ENCODE measurements at regions not wholly inside any gene's neighbourhood (a gene's known extent, or its start where the extent isn't known, plus 50 kb on each side); places are given as distances from the start of the nearest gene placed in this dataset.

DNA sequence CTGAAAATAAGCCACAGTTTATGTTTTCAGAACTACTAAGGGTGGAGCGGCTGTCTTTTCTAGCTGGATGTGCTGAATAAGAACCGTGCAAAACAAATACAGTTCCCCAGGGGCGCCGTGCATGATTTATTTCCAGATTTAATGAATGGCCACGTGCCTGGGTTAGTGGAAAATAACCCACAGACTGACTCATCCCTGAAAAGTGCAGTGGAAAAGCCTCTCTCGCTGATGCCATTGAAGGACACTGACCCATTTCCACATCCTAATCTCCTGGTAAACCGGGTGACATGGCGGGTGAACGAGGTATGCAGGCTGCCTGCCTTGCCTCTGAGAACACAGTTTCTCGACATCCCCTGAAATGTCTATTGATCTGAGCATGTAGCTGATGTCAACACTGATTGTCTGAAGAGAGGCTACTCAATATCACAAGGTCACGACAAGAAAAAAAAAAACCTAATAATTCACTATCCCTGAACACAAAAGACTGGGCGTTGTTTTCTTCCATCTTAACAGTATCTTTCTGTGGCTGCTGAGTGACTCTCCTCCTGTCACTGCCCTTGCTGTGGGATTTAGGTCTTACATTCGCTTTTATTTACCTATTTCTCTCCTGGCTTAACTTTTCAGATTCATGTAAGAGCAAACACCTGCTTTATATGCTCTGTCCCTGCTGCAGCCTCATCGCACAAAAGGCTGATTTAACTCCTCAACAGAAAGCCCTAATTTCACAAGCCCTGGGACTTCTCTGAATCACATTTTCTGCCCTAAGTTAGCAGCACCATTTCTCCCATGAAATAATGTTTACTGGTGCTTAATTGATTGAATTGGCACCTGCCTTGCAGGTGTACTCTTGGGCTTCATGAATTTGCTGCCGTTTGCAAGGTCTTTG is 76.9 kb upstream of the SCOC start:
- Histone ChIP-seq H3K27ac (no peak overlapping the region), H3K27me3 (no peaks in the 10 kb centered on the region), H3K4me1 (no peaks in the 10 kb centered on the region), H3K9me3 (no peaks in the 10 kb centered on the region), H3K4me3 (no peak overlapping the region), H3K36me3 (no peaks in the 10 kb centered on the region)
- DNase-seq: no peak
- TF ChIP-seq POLR2A (IDR thresholded peaks at IDR 0.05): no peak
- TF ChIP-seq, protein P1, sequence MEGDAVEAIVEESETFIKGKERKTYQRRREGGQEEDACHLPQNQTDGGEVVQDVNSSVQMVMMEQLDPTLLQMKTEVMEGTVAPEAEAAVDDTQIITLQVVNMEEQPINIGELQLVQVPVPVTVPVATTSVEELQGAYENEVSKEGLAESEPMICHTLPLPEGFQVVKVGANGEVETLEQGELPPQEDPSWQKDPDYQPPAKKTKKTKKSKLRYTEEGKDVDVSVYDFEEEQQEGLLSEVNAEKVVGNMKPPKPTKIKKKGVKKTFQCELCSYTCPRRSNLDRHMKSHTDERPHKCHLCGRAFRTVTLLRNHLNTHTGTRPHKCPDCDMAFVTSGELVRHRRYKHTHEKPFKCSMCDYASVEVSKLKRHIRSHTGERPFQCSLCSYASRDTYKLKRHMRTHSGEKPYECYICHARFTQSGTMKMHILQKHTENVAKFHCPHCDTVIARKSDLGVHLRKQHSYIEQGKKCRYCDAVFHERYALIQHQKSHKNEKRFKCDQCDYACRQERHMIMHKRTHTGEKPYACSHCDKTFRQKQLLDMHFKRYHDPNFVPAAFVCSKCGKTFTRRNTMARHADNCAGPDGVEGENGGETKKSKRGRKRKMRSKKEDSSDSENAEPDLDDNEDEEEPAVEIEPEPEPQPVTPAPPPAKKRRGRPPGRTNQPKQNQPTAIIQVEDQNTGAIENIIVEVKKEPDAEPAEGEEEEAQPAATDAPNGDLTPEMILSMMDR (IDR thresholded peaks at IDR 0.05): no peak
- intact Hi-C loops (cut with DNase I): no loop called here
- 33% methylated on average over 10 of the region's 15 CpGs for WGBS (ENCODE audit: insufficient coverage, low coverage, low lambda C conversion rate, missing lambda C conversion rate)
- ATAC-seq: peak in 3 of 4 donors; percentile 27 to 70 (median 31)

DNA sequence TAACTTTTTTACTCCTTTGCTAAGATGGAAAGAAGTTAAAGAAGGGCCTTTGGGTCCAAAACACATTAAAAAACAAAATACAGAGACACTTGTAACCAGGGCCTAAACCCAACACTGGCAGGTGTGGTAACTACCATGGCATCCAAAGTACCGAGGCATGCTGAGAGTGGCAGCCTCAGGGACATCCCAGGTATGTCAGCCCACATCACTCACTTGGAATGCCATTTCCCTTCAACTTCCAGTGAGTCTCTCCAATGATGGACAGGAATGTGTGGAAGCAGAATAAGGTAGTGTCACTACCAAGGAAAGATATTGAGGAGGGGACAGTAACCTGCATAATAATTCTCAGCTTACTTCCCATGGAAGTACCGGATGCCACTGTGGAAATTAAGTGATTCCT is 79.5 kb upstream of the SCOC start:
- Histone ChIP-seq H3K36me3 (no peaks in the 10 kb centered on the region), H3K4me1 (no peaks in the 10 kb centered on the region), H3K27me3 (no peaks in the 10 kb centered on the region), H3K9me3 (no peaks in the 10 kb centered on the region), H3K4me3 (no peak overlapping the region), H3K27ac (no peak overlapping the region)
- no peak for ATAC-seq
- intact Hi-C loops (cut with DNase I): no loop called here
- TF ChIP-seq POLR2A (IDR thresholded peaks at IDR 0.05): no peak
- TF ChIP-seq, protein P1 (IDR thresholded peaks at IDR 0.05): no peak
- 100% methylated on average over 1 of the region's 2 CpGs for WGBS (ENCODE audit: insufficient coverage, low coverage, low lambda C conversion rate, missing lambda C conversion rate)
- no peak for DNase-seq

DNA sequence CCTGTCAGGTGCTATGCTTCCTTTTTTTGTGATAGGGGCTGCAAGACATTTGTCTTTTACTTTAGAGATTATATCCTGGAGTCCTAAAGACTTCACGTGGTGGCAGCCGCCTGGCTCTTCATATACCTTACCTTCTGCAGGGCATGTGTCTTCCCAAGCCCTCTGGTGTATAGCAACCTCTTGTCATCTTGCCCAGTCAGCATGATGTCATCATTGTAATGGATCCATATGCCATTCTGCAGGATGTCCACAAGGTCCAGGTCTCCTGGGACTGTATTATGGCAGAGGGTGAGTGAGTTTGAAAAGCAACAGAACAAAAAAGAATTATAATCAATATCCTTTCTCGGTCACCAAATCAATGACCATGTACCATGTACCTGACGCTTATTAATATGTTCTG is 82.2 kb upstream of the SCOC start:
- no peaks in the 10 kb centered on the region for H3K4me1 ChIP-seq
- no peaks in the 10 kb centered on the region for H3K27me3 ChIP-seq

DNA sequence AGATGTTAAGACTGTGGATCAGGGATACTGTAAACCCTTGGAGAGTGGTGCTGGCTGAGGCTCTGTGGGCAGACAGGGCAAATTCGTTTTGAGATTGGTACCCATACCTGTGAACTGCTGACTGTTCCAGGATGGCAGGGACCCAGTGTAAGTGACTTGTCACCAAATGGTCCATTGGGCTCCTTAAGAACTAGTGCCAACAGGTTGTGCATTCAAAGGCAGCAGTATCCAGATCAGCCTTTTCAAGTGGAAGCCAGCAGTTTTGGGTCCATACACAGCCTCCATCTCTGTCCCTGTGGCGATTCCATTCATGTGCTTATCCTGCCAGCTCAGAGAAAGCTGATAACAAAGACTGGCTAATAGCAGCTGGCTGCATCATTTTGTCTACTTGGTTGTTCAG is 84.0 kb upstream of the SCOC start:
- TF ChIP-seq, protein P1 (IDR thresholded peaks at IDR 0.05): no peak
- no peak for TF ChIP-seq POLR2A (IDR thresholded peaks at IDR 0.05)
- no peak overlapping the region for H3K27ac ChIP-seq
- no peaks in the 10 kb centered on the region for H3K36me3 ChIP-seq
- intact Hi-C loops (cut with DNase I): no loop called here
- whole genome bisulfite sequencing (ENCODE audit: insufficient coverage, low coverage, low lambda C conversion rate, missing lambda C conversion rate): 67% methylated on average over 1 of the region's 2 CpGs
- no peaks in the 10 kb centered on the region for H3K9me3 ChIP-seq
- no peak overlapping the region for H3K4me3 ChIP-seq
- DNase-seq: no peak
- ATAC-seq: no peak
- no peaks in the 10 kb centered on the region for H3K4me1 ChIP-seq
- no peaks in the 10 kb centered on the region for H3K27me3 ChIP-seq

More for the DNA sequence above, 82.2 kb upstream of the SCOC start:
- DNase-seq (no peak), ATAC-seq (no peak)
- no peaks in the 10 kb centered on the region for H3K9me3 ChIP-seq
- no peak overlapping the region for H3K27ac ChIP-seq
- TF ChIP-seq, protein P1 (IDR thresholded peaks at IDR 0.05): no peak
- no peak for TF ChIP-seq POLR2A (IDR thresholded peaks at IDR 0.05)
- whole genome bisulfite sequencing (ENCODE audit: insufficient coverage, low coverage, low lambda C conversion rate, missing lambda C conversion rate): 66% methylated on average over 3 of the region's 4 CpGs
- intact Hi-C loops (cut with DNase I): no loop called here
- no peaks in the 10 kb centered on the region for H3K36me3 ChIP-seq
- no peak overlapping the region for H3K4me3 ChIP-seq

Measured in right lobe of liver (tissue), 6 donors.